OCI-M2 (cell line): ENCODE measurements at regions not wholly inside any gene's neighbourhood (a gene's known extent, or its start where the extent isn't known, plus 50 kb on each side); places are given as distances from the start of the nearest gene placed in this dataset.

Experiments
- DNase-seq: peaks from one replicate; lab custom pipeline; 2025; ENCODE audit not compliant: unreplicated experiment; lab: John Stamatoyannopoulos, UW

DNA sequence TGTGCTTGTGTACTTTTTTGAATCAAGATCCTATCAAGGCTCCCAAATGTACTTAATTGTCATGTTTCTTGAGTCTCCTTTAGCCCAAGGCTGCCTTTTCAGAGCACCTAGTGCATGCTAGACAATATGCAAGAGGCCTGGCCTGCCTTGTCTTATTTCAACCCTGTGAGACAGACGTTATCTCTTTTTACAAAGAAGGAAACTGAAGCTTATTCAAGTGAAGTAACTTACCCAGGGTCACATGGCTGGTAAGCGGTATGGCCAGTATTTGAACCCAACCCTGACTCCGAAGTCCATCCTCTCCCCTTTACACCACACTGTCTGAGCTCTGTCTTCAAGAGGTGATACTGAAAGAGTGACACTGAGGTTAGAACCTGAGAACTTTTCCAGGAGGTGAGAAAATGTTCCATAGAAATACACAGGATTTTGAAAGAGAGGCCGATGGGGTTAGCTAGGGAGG, 505.1 kb downstream of the FOXO1 start:
- no peak for DNase-seq

GRCh38 chr13:40161931-40162330, 504.5 kb downstream of the FOXO1 start:
- no peak for DNase-seq

DNA sequence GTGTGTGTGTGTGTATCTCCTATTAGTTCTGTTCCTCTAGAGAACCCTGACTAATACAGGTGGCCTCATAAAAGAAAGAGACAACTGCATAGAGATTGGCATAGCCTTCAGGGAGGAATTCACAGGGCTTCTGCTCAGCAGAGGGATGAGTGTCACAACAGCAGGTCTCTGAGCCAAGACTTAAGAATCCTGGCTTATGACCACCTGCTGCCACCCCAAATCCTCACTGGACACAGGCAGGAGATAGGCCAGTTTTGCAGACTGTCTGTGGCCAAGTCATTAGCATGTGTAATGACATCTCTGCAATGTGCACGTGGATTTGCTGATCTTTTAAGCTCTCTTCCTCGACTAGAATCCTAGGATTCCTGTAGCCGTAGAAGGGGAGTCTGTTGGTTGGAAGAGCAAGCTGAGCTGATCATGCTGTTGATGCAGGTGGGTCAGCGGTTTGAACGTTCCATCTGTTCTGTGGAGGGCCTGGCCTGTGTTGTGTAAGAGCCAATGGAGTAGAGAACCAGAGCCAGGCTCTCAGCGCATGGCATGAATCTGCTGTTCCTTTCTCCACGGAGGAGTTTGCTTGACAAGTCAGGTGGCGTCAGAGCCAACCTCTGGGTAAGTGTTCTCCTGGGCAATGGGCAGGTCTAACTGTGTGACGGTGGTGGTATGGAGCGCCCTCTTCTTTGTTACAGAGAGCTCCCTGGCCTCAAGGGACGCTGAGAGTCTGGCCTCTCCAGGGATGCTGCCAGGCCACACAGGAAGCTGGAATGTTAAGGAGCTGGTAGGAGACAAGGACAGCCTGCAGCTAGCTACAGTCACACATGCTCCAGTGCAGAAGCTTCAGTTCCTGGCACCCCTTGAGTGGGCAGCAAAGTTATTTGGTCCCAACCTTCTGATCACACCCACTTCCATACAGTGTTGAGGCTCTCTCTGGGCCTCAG, 503.1 kb downstream of the FOXO1 start:
- DNase-seq: no peak

DNA sequence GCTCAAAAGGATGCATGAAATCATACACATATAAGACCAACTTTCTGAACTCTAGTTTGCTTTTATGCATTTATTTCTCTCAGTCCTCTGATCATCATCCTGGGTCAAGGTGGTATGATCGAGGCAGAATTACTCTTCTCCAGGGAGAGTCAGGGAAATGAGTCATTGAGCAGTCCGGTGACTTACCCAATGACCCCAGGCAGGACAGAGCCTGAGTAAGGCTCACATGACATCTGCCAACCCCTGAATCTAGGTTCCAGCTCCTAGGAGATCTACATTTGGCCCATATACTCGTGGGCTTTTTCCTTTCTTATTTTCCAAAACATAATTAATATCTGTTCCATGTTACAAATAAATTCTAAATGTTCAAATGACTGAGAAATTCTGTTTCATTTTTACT, 502.3 kb downstream of the FOXO1 start:
- DNase-seq: no peak

GRCh38 chr13:40165316-40165932, 501.0 kb downstream of the FOXO1 start:
- no peak for DNase-seq

DNA sequence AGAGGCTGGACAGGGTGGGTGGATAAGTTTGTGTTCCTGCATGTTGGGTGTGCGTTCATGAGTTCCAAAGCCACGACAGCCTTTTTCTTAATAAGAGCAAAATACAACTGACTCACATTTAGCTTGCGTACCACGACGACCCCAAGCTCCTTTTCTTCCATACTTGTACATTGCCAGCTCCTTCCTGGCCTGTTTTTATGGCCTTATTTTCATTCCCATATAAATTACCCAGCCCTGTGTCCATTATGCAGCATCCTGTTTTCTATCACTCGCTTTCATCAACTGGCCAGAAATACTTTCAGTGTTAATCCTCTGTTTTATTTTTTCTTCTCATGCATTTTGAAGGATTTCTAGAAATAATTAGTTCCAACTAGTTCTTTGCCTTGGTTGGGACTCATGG, 499.1 kb downstream of the FOXO1 start:
- DNase-seq: no peak

DNA sequence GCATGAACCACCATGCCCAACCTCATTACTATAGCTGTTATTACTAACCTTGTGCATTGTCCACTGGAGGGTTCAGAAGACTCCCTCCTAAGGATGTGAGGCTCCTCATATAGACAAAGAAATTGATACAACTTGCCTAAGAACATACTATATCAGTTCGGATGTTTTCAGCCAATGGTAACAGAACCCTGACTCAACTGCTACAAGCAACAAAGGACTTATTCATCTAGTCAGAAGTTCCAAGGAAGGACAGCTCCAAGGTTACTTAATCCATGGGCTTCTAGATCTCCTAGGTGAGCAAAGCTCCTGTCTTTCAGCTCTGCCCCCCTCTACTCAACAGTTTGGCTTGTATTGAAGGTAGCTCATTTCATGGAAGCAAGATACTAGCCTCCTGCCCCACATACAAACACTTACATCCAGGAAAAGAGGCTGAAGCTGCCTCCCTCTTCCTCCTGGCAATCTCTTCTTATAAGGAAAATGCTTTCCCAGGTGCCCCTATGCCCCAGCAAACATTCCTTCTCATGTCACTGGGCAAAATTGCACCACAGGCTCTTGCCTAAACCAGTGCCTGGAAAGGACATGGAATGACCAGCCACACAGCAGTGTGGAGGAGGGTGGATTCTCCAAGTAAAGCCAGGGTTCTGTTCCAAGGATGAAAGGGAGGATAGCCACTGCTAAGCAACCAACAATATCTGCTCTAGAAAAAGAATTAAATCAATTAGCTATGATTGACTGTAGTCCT, 497.8 kb downstream of the FOXO1 start:
- DNase-seq: no peak

DNA sequence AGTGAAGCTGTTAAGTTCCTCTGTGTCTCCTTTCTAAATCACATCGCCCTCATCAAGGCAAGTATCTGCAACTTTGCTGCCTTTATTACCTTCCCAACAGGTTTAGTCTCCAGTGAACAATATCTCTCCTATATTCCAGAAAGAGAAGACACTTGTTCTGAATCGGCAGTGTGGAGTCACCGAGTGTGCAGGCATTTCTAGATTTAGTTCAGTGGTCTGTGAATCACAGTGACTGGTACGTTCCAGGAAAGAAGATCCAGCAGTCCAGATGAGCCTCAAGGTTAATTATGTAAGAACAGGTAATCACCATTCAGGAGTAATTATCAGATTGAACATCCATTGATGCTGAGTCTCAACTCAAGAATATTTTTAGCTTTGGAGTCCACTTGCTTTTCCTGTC, 497.0 kb downstream of the FOXO1 start:
- DNase-seq: no peak

- no peak for DNase-seq
These were observed 496.4 kb downstream of the FOXO1 start for GRCh38 chr13:40170091-40170490.

DNA sequence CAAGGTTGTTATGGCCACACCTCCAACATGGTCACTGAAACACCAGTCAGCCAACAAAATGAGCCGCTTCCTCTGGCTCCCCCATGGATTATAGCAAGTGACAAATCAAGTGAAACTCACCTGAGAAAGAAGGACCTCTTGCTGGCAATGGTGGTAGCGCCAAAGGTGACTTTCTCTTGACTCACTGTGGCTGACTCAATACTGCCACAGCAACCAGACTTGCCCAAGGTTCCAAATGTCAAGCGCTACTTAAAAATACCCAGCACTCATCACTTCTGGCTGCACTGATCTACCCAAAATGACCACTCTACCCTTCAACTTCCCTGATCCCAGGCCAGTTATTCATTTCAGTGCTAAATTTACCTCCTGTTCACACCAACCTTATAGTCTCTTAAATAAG, 495.5 kb downstream of the FOXO1 start:
- DNase-seq: no peak

- no peak for DNase-seq
These were observed 494.9 kb downstream of the FOXO1 start for GRCh38 chr13:40171566-40171965.

DNA sequence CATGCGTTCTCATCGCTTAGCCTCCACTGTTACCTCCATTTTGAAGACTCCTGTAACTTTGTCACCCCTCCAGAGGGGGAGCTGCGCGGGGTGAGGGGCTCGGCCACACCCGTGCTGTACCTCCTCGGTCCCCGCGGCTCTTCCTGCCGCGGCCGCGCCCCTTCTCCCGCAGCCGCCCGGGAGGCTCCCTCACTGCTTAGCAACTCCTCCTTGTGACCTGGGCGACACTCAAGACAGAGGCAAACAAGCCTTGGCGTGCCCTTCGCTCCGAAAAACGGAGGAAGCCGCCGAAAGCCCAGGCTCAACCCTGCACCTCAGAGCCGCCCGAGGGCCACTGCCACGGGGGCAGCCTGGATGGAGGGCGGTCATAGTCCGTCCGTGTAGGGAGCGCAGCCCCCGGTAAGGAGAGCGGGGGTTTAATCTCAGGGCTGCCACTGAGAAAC, 494.3 kb downstream of the FOXO1 start:
- DNase-seq: no peak

- no peak for DNase-seq
These were observed 493.6 kb downstream of the FOXO1 start for GRCh38 chr13:40172878-40173277.

DNA sequence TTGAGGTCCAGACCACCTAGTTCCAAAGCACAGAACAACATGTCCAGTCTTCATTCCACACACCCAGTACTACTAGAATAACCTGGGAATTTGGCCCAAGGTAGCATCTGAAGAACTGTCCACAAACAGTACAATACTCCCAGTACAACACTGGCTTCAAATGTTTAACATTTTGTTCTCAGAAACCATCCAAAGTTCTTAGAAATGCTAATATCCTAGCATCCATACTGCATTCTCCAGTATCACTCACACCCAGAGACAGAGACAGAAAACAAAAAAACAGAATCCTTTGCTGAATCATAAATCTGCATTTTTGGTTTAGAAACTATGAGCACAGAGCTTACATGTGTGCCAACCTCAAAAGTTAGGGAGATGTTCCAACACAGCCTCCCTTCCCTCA, 490.8 kb downstream of the FOXO1 start:
- DNase-seq: no peak

DNA sequence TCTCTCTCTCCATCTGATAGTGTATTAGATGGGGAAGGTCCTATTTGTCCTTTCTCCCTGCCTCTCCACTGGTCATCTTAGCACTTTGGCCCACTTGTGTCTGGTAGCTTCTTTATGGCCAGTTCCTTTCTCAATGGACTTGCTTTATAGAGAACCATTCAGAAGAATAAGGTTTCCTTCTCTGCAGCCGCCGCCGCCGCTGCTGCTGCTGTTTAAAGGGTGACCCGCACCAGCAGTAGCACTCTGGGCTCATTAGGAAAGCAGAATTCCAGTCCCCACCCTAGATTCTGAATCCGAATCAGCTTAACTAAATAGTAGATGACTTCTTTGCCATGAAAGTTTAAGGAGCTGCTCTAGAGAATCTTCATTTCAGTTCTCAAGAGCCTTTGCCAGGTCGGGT, 490.2 kb downstream of the FOXO1 start:
- DNase-seq: no peak

DNA sequence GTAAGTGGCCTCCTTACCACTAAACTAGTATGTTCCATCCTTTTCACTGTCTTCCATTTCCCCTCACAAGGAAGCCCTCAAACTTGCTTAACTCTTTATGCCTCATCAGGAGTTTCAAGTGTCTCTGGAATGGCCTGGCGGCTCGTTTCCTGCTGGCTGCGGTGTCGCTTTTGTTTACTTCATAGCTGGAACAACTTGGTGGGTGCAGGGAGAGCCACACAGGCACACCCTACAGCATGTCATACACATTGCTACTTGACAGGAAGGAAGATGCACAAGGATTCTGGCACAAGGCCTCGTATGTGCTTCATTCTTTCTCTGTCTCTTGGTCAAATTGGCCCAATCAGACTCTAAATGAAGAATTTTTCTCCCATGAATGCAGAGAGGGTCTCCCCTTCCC, 488.3 kb downstream of the FOXO1 start:
- DNase-seq: no peak

- no peak for DNase-seq
These were observed 486.8 kb downstream of the FOXO1 start for GRCh38 chr13:40179445-40180281.

DNA sequence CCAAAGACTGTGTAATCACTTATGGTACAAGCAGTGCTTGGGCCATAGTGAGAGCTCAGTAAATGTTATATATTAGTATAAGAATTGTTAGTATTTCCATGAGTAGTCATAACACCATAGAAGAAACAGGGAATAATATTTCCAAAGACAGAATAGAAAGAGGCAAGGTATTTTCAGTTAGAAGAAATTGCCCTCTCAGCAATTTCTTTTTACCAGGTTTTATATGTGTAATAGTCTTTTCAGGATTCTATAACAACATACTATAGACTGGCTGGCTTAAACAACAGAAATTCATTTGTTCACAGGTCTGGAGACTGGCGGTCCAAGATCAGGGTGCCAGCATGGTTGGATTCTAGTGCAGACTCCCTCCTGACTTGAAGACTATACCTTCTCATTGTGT, 485.7 kb downstream of the FOXO1 start:
- no peak for DNase-seq

- peak; percentile 3 for DNase-seq
These were observed 485.1 kb downstream of the FOXO1 start for GRCh38 chr13:40181203-40181845.

GRCh38 chr13:40182591-40182990, 483.9 kb downstream of the FOXO1 start:
- no peak for DNase-seq
